HEK293 (cell line): ENCODE measurements at regions not wholly inside any gene's neighbourhood (a gene's known extent, or its start where the extent isn't known, plus 50 kb on each side); places are given as distances from the start of the nearest gene placed in this dataset.

Experiments
- CTCF ChIA-PET: fragments of 350-600 bp; formaldehyde crosslinking; extraction: SDS; loops from one replicate; lab custom pipeline; 2021; ENCODE audit warnings: antibody characterized with exemption; lab: Yijun Ruan, JAX
- POLR2A ChIA-PET: fragments of 300-600 bp; formaldehyde crosslinking; extraction: SDS; loops from one replicate; lab custom pipeline; 2020; ENCODE audit warnings: antibody characterized with exemption, inconsistent platforms; lab: Yijun Ruan, JAX
- H3K27ac ChIP-seq: fragments of 200-500 bp; sonication (Bioruptor generic); 2 replicates; pipeline ENCODE4 v1.5.1; 2014; ENCODE audit warnings: low read depth, low read length, control low read depth, inconsistent platforms; ENCODE audit errors: extremely low read depth
- H3K36me3 ChIP-seq, 2 experiments: fragments of 200-500 bp in 1 of 2; sonication (Bioruptor generic) in 1 of 2; 1 replicate in 1 of 2; 2 replicates in 1 of 2; pipeline ENCODE4 v1.5.1; 2014 to 2017; ENCODE audit warnings: inconsistent platforms in 2 of 2, low read length in 2 of 2; ENCODE audit not compliant: control insufficient read depth in 2 of 2, insufficient read depth in 1 of 2
- H3K4me1 ChIP-seq: fragments of 200-500 bp; sonication (Bioruptor generic); 2 replicates; pipeline ENCODE4 v1.5.1; 2014; ENCODE audit warnings: mild to moderate bottlenecking, low read length, inconsistent platforms; ENCODE audit not compliant: control insufficient read depth, insufficient read depth
- H3K4me3 ChIP-seq: 2 replicates; pipeline ENCODE4 v1.5.1; 2011; ENCODE audit warnings: low read depth, mild to moderate bottlenecking, control low read depth, low read length, moderate library complexity
- H3K9me3 ChIP-seq: fragments of 200-500 bp; sonication (Bioruptor generic); 2 replicates; pipeline ENCODE4 v1.5.1; 2014; ENCODE audit warnings: low read depth, low read length, inconsistent platforms; ENCODE audit not compliant: control insufficient read depth, insufficient read depth
- AEBP2 ChIP-seq: fragments of 450-650 bp; formaldehyde crosslinking; IDR thresholded peaks from 2 replicates; pipeline ENCODE4 v1.5.1; 2016; ENCODE audit warnings: missing biosample characterization, missing genetic modification characterization, borderline replicate concordance
- PRDM2 ChIP-seq: fragments of 450-650 bp; formaldehyde crosslinking; IDR thresholded peaks from 2 replicates; pipeline ENCODE4 v1.5.1; 2016; ENCODE audit warnings: missing biosample characterization, missing genetic modification characterization, borderline replicate concordance
- REST ChIP-seq: fragments of 450-650 bp; formaldehyde crosslinking; IDR thresholded peaks from 2 replicates; pipeline ENCODE4 v1.5.1; 2016; ENCODE audit warnings: missing biosample characterization, missing genetic modification characterization
- TCF7L2 ChIP-seq: IDR thresholded peaks from 2 replicates; pipeline ENCODE4 v1.6.1; 2011; ENCODE audit warnings: low read depth, mild to moderate bottlenecking, inconsistent platforms, low read length, moderate library complexity, borderline replicate concordance
- ZNF266 ChIP-seq: fragments of 450-650 bp; formaldehyde crosslinking; IDR thresholded peaks from 2 replicates; pipeline ENCODE4 v1.5.1; 2016; ENCODE audit warnings: missing biosample characterization, missing genetic modification characterization, low read depth
- ZNF394 ChIP-seq: fragments of 450-650 bp; formaldehyde crosslinking; IDR thresholded peaks from 2 replicates; pipeline ENCODE4 v1.5.1; 2016; ENCODE audit warnings: missing biosample characterization, missing genetic modification characterization, mild to moderate bottlenecking, moderate library complexity, borderline replicate concordance
- ZNF423 ChIP-seq: fragments of 450-650 bp; formaldehyde crosslinking; IDR thresholded peaks from 2 replicates; pipeline ENCODE4 v1.5.1; 2016; ENCODE audit warnings: missing biosample characterization, missing genetic modification characterization
- ZNF426 ChIP-seq: fragments of 450-650 bp; formaldehyde crosslinking; IDR thresholded peaks from 2 replicates; pipeline ENCODE4 v1.5.1; 2017; ENCODE audit warnings: missing biosample characterization, missing genetic modification characterization, mild to moderate bottlenecking, inconsistent platforms, moderate library complexity
- ZNF433 ChIP-seq: fragments of 450-650 bp; formaldehyde crosslinking; IDR thresholded peaks from 2 replicates; pipeline ENCODE4 v1.5.1; 2016; ENCODE audit warnings: missing biosample characterization, missing genetic modification characterization, low read depth
- ZNF488 ChIP-seq: fragments of 450-650 bp; formaldehyde crosslinking; IDR thresholded peaks from 2 replicates; pipeline ENCODE4 v1.5.1; 2016; ENCODE audit warnings: missing biosample characterization, missing genetic modification characterization
- ZNF501 ChIP-seq: fragments of 450-650 bp; formaldehyde crosslinking; IDR thresholded peaks from 2 replicates; pipeline ENCODE4 v1.5.1; 2016; ENCODE audit warnings: missing biosample characterization, missing genetic modification characterization
- ZNF510 ChIP-seq: fragments of 450-650 bp; formaldehyde crosslinking; IDR thresholded peaks from 2 replicates; pipeline ENCODE4 v1.5.1; 2018; ENCODE audit warnings: mild to moderate bottlenecking, missing genetic modification characterization, missing biosample characterization; ENCODE audit not compliant: insufficient replicate concordance
- ZNF529 ChIP-seq: fragments of 450-650 bp; formaldehyde crosslinking; IDR thresholded peaks from 2 replicates; pipeline ENCODE4 v1.5.1; 2017; ENCODE audit warnings: missing genetic modification characterization, missing biosample characterization; ENCODE audit not compliant: insufficient replicate concordance
- ZNF560 ChIP-seq: fragments of 450-650 bp; formaldehyde crosslinking; IDR thresholded peaks from 2 replicates; pipeline ENCODE4 v1.5.1; 2017; ENCODE audit warnings: missing biosample characterization, missing genetic modification characterization, borderline replicate concordance
- ZNF571 ChIP-seq: fragments of 450-650 bp; formaldehyde crosslinking; IDR thresholded peaks from 2 replicates; pipeline ENCODE4 v1.5.0; 2017; ENCODE audit warnings: missing biosample characterization, missing genetic modification characterization
- ZNF600 ChIP-seq: fragments of 450-650 bp; formaldehyde crosslinking; IDR thresholded peaks from 2 replicates; pipeline ENCODE4 v1.5.1; 2016; ENCODE audit warnings: missing biosample characterization, missing genetic modification characterization
- ZNF654 ChIP-seq: fragments of 450-650 bp; formaldehyde crosslinking; IDR thresholded peaks from 2 replicates; pipeline ENCODE4 v1.5.1; 2016; ENCODE audit warnings: low read depth, missing biosample characterization, missing genetic modification characterization
- ZNF660 ChIP-seq: fragments of 450-650 bp; IDR thresholded peaks from 2 replicates; pipeline ENCODE4 v1.5.1; 2018; ENCODE audit warnings: missing biosample characterization, mild to moderate bottlenecking, missing genetic modification characterization
- ZNF664 ChIP-seq: fragments of 450-650 bp; formaldehyde crosslinking; IDR thresholded peaks from 2 replicates; pipeline ENCODE4 v1.5.1; 2016; ENCODE audit warnings: missing biosample characterization, missing genetic modification characterization
- ZNF670 ChIP-seq: fragments of 450-650 bp; formaldehyde crosslinking; IDR thresholded peaks from 2 replicates; pipeline ENCODE4 v1.5.1; 2016; ENCODE audit warnings: missing biosample characterization, missing genetic modification characterization, low read depth
- ZNF843 ChIP-seq: fragments of 450-650 bp; formaldehyde crosslinking; IDR thresholded peaks from 2 replicates; pipeline ENCODE4 v1.5.1; 2016; ENCODE audit warnings: missing biosample characterization, missing genetic modification characterization
- ZSCAN5A ChIP-seq: fragments of 450-650 bp; formaldehyde crosslinking; IDR thresholded peaks from 2 replicates; pipeline ENCODE4 v1.5.1; 2016; ENCODE audit warnings: missing biosample characterization, missing genetic modification characterization
- ZXDB ChIP-seq: fragments of 450-650 bp; formaldehyde crosslinking; IDR thresholded peaks from 2 replicates; pipeline ENCODE4 v1.5.1; 2016; ENCODE audit warnings: missing biosample characterization, missing genetic modification characterization

- POLR2A ChIA-PET, result no interaction called here
- Histone ChIP-seq H3K4me3 (no peak overlapping the region), H3K27ac (no peak overlapping the region), H3K4me1 (no peaks in the 10 kb centered on the region), H3K36me3 (no peaks in the 10 kb centered on the region), H3K9me3 (no peaks in the 10 kb centered on the region)
- CTCF ChIA-PET, result no interaction called here
- no peak for TF ChIP-seq ZNF488 (tag by site-specific recombination)
- TF ChIP-seq ZNF654 (tag by site-specific recombination), result peak; percentile 23
- no peak for TF ChIP-seq TCF7L2
- no peak for TF ChIP-seq ZNF571 (tag by site-specific recombination)
- peak; percentile 45; the same call in 1 of the 2 replicates for TF ChIP-seq ZNF560 (tag by site-specific recombination)
- 0 out of 2 replicates have a peak, but pooled peaks have one; percentile 25 for TF ChIP-seq ZNF433 (tag by site-specific recombination)
- TF ChIP-seq ZNF670 (tag by site-specific recombination), result no peak
- 0 out of 2 replicates have a peak, but pooled peaks have one; percentile 34 for TF ChIP-seq AEBP2 (tag by site-specific recombination)
- no peak for TF ChIP-seq ZNF423 (tag by site-specific recombination)
- no peak for TF ChIP-seq ZNF600
- TF ChIP-seq REST (tag by site-specific recombination), result 0 out of 2 replicates have a peak, but pooled peaks have one; percentile 53
- TF ChIP-seq ZNF426 (tag by site-specific recombination), result peak; percentile 92
- TF ChIP-seq ZNF394 (tag by site-specific recombination), result peak; percentile 94
- TF ChIP-seq ZNF529, result peak; percentile 28
- no peak for TF ChIP-seq PRDM2 (tag by site-specific recombination)
- no peak for TF ChIP-seq ZNF660 (tag by site-specific recombination)
- TF ChIP-seq ZNF664, result peak; percentile 39; the same call in 1 of the 2 replicates
- peak; percentile 32 for TF ChIP-seq ZNF510
- no peak for TF ChIP-seq ZSCAN5A
- peak; percentile 52 for TF ChIP-seq ZXDB
- TF ChIP-seq ZNF843 (tag by site-specific recombination), result no peak
- TF ChIP-seq ZNF266, result peak; percentile 61
- TF ChIP-seq ZNF501 (tag by site-specific recombination), result peak; percentile 72; the same call in 1 of the 2 replicates
Observed at GRCh38 chr7:84738583-84739150, 448.2 kb downstream of the SEMA3D start.
